Lower leg skin (tissue), 3 donors: ENCODE measurements at regions not wholly inside any gene's neighbourhood (a gene's known extent, or its start where the extent isn't known, plus 50 kb on each side); places are given as distances from the start of the nearest gene placed in this dataset.

Experiments
- CTCF ChIP-seq, 3 donors: fragments of 450-650 bp; IDR thresholded peaks; one replicate each; pipeline ENCODE4 v1.5.1; 2016; ENCODE audit warnings: antibody characterized with exemption in 3 of 3, mild to moderate bottlenecking in 3 of 3, moderate library complexity in 2 of 3
- POLR2A ChIP-seq, 2 donors: fragments of 450-650 bp; IDR thresholded peaks; one replicate each; pipeline ENCODE4 v1.6.1; 2016 to 2017; ENCODE audit warnings: antibody characterized with exemption in 2 of 2, mild to moderate bottlenecking in 1 of 2, moderate library complexity in 1 of 2

DNA sequence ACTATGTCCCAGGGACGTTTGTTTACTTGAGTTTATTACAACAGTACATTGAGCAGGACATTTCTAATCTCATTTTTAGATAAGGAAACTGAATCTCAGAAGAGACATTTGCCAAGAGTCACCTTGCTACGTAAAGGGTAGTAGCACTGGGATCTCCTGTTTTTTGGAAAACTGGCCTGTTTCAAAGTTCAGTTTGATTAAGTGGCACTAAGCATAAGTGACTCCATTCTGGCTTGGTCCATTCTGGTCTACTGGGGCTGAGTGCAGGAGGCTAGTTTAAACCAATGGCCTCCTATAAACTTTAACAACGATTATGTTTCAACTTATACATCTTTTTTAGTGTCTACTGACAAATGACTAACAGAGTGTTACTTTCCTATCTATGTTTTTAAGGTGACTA lies 382.5 kb downstream of the ANKRD50 start:
- TF ChIP-seq CTCF (IDR thresholded peaks at IDR 0.05) (no peak), POLR2A (IDR thresholded peaks at IDR 0.05) (no peak)
